Natural killer cell (primary cell): ENCODE measurements at regions not wholly inside any gene's neighbourhood (a gene's known extent, or its start where the extent isn't known, plus 50 kb on each side); places are given as distances from the start of the nearest gene placed in this dataset.

Experiments used
- ATAC-seq, 3 donors: fragments of 150-1000 bp in 2 of 3; fragments of 200-7000 bp in 1 of 3; cut with Tn5 transposase; 1 replicate in 1 of 3; 2 replicates in 2 of 3; pipeline ENCODE4 v1.10.0; 2021; ENCODE audit warnings: mild to moderate bottlenecking in 2 of 3, moderate library complexity in 2 of 3
- DNase-seq, 2 donors: peaks; one replicate each; pipeline versions ENCODE4 v3.0.0 to v3.0.0-alpha.2; 2013 to 2021; ENCODE audit warnings: mixed read lengths in 1 of 2
- H3K27ac ChIP-seq: one replicate; pipeline ENCODE4 v1.5.1; 2013; ENCODE audit warnings: mild to moderate bottlenecking, low read length
- H3K27me3 ChIP-seq: one replicate; pipeline ENCODE4 v1.6.1; 2013; ENCODE audit warnings: low read length; ENCODE audit not compliant: control insufficient read depth, insufficient read depth
- H3K36me3 ChIP-seq: one replicate; pipeline ENCODE4 v1.6.1; 2013; ENCODE audit warnings: low read length; ENCODE audit not compliant: control insufficient read depth, insufficient read depth
- H3K4me1 ChIP-seq: one replicate; pipeline ENCODE4 v1.6.1; 2013; ENCODE audit warnings: low read length; ENCODE audit not compliant: control insufficient read depth, insufficient read depth
- H3K4me3 ChIP-seq: one replicate; pipeline ENCODE4 v1.5.1; 2013; ENCODE audit warnings: low read length
- H3K9me3 ChIP-seq: one replicate; pipeline ENCODE4 v1.6.1; 2013; ENCODE audit warnings: low read length; ENCODE audit not compliant: control insufficient read depth, insufficient read depth
- H3K27ac Mint-ChIP-seq, 2 donors: one replicate each; pipeline ENCODE4 v1.8.0; 2022; ENCODE audit warnings: mild to moderate bottlenecking in 2 of 2, mixed read lengths in 2 of 2, moderate library complexity in 1 of 2
- H3K27me3 Mint-ChIP-seq, 2 donors: one replicate each; pipeline ENCODE4 v1.8.0; 2022; ENCODE audit warnings: low read depth in 2 of 2, mixed read lengths in 2 of 2
- H3K36me3 Mint-ChIP-seq: one replicate; pipeline ENCODE4 v1.8.0; 2022; ENCODE audit warnings: mixed read lengths
- H3K4me1 Mint-ChIP-seq, 2 donors: one replicate each; pipeline ENCODE4 v1.8.0; 2022; ENCODE audit warnings: mixed read lengths in 2 of 2
- H3K4me3 Mint-ChIP-seq: one replicate; pipeline ENCODE4 v1.8.0; 2022; ENCODE audit warnings: mild to moderate bottlenecking, moderate library complexity, mixed read lengths
- H3K9me3 Mint-ChIP-seq, 2 donors: one replicate each; pipeline ENCODE4 v1.8.0; 2022; ENCODE audit warnings: mixed read lengths in 2 of 2
- CTCF ChIP-seq: fragments of 200-600 bp; IDR thresholded peaks from one replicate; pipeline ENCODE4 v1.8.0; 2022; ENCODE audit warnings: antibody characterized with exemption
- WGBS: methylation state at CpG from one replicate; pipeline ENCODE4 v1.1.7; 2013; ENCODE audit warnings: missing lambda C conversion rate; ENCODE audit not compliant: insufficient coverage; 5-methylcytosine and 5-hydroxymethylcytosine counted together
- intact Hi-C: fragments of 100-400 bp; cut with micrococcal nuclease; formaldehyde crosslinking; loops from one replicate; pipeline ENCODE4 v1.14.2; 2022

DNA sequence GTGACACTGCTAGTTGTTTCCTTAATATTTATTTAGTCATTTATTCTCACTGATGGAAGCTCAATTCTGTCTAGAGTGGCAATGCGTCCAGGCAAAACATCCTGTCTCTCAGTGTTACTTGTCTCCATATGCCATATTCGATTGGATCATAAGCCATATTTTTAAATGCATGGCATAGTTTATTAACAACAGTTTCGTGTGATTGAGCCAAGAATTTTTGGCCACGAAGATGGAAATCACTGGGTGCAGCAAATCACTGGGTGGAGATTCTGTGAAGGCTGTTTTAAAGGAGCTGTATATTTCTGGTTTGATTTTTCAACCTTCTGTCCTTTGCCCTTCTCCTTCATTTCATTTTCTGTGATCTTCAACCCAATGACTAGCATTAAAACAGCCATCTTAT is 205.2 kb downstream of the JRKL start:
- TF ChIP-seq CTCF = no peak
- DNase-seq = no peak

GRCh38 chr11:96607864-96608558 is 218.2 kb downstream of the JRKL start:
- no peaks in the 10 kb centered on the region for H3K9me3 ChIP-seq
- DNase-seq = no peak
- no peaks in the 10 kb centered on the region for H3K4me1 Mint-ChIP-seq
- no peaks in the 10 kb centered on the region for H3K36me3 Mint-ChIP-seq
- H3K27me3 ChIP-seq = no peaks in the 10 kb centered on the region
- TF ChIP-seq CTCF = no peak
- WGBS = 82% methylated on average over 2 of the region's 4 CpGs
- H3K36me3 ChIP-seq = no peaks in the 10 kb centered on the region
- no peaks in the 10 kb centered on the region for H3K4me1 ChIP-seq
- H3K27ac Mint-ChIP-seq = no peak overlapping the region
- intact Hi-C loops = no loop called here
- H3K4me3 Mint-ChIP-seq = no peak overlapping the region
- no peaks in the 10 kb centered on the region for H3K27me3 Mint-ChIP-seq
- no peak overlapping the region for H3K27ac ChIP-seq
- ATAC-seq = no peak
- H3K4me3 ChIP-seq = no peak overlapping the region
- peaks cover 4 to 8% of the 10 kb centered on the region in 2 donors for H3K9me3 Mint-ChIP-seq

More for the DNA sequence above, 205.2 kb downstream of the JRKL start:
- 78% methylated on average over 4 of the region's 4 CpGs for WGBS
- H3K36me3 Mint-ChIP-seq = no peaks in the 10 kb centered on the region
- intact Hi-C loops = no loop called here
- H3K4me3 Mint-ChIP-seq = no peak overlapping the region
- H3K27ac ChIP-seq = no peak overlapping the region
- ATAC-seq = no peak
- H3K4me1 ChIP-seq = no peaks in the 10 kb centered on the region
- H3K9me3 ChIP-seq = no peaks in the 10 kb centered on the region
- no peaks in the 10 kb centered on the region for H3K4me1 Mint-ChIP-seq
- peaks cover 4 to 13% of the 10 kb centered on the region in 2 donors for H3K9me3 Mint-ChIP-seq
- no peaks in the 10 kb centered on the region for H3K36me3 ChIP-seq
- H3K27ac Mint-ChIP-seq = no peak overlapping the region
- no peaks in the 10 kb centered on the region for H3K27me3 ChIP-seq
- no peaks in the 10 kb centered on the region for H3K27me3 Mint-ChIP-seq
- no peak overlapping the region for H3K4me3 ChIP-seq

- H3K9me3 Mint-ChIP-seq = peaks cover 7 to 8% of the 10 kb centered on the region in 2 donors
- Histone ChIP-seq H3K4me3 (no peak overlapping the region), H3K4me1 (no peaks in the 10 kb centered on the region), H3K27ac (no peak overlapping the region), H3K9me3 (peaks cover 12% of the 10 kb centered on the region), H3K36me3 (no peaks in the 10 kb centered on the region), H3K27me3 (no peaks in the 10 kb centered on the region)
- no peaks in the 10 kb centered on the region for H3K27me3 Mint-ChIP-seq
- H3K27ac Mint-ChIP-seq = no peak overlapping the region
- no peak overlapping the region for H3K4me3 Mint-ChIP-seq
- DNase-seq = no peak
- ATAC-seq = no peak
- WGBS = 75% methylated on average over 4 of the region's 4 CpGs
- H3K36me3 Mint-ChIP-seq = no peaks in the 10 kb centered on the region
- no peaks in the 10 kb centered on the region for H3K4me1 Mint-ChIP-seq
- intact Hi-C loops = no loop called here
- no peak for TF ChIP-seq CTCF
Observed at GRCh38 chr11:96614101-96614500, 224.3 kb downstream of the JRKL start.

- intact Hi-C loops = no loop called here
- H3K36me3 ChIP-seq = no peaks in the 10 kb centered on the region
- Mint-ChIP-seq H3K27ac (no peak overlapping the region), H3K27me3 (no peaks in the 10 kb centered on the region), H3K9me3 (peaks cover 7 to 8% of the 10 kb centered on the region in 2 donors), H3K4me1 (no peaks in the 10 kb centered on the region), H3K4me3 (no peak overlapping the region), H3K36me3 (no peaks in the 10 kb centered on the region)
- no peak for ATAC-seq
- no peak overlapping the region for H3K27ac ChIP-seq
- H3K4me3 ChIP-seq = no peak overlapping the region
- no peaks in the 10 kb centered on the region for H3K4me1 ChIP-seq
- H3K27me3 ChIP-seq = no peaks in the 10 kb centered on the region
- peaks cover 12% of the 10 kb centered on the region for H3K9me3 ChIP-seq
- no peak for TF ChIP-seq CTCF
- WGBS = 63% methylated on average over 3 of the region's 4 CpGs
- DNase-seq = no peak
Observed at GRCh38 chr11:96614846-96615245, 225.0 kb downstream of the JRKL start.
